SK-N-SH (cell line): ENCODE measurements at regions not wholly inside any gene's neighbourhood (a gene's known extent, or its start where the extent isn't known, plus 50 kb on each side); places are given as distances from the start of the nearest gene placed in this dataset.

Experiments
- CTCF ChIA-PET: fragments of 300-600, 350-600 bp; formaldehyde crosslinking; extraction: SDS; loops from one replicate; lab custom pipeline; 2021; lab: Yijun Ruan, JAX
- POLR2A ChIA-PET: fragments of 350-600 bp; sonication (Branson Sonifier 250); formaldehyde crosslinking; extraction: SDS; loops from one replicate; lab custom pipeline; 2020; ENCODE audit warnings: antibody characterized with exemption, inconsistent platforms; lab: Yijun Ruan, JAX
- DNase-seq: peaks from one replicate; pipeline ENCODE4 v3.0.0; 2012
- H2AFZ ChIP-seq: fragments of 200-600 bp; sonication (generic); 2 replicates; pipeline ENCODE4 v1.8.1; 2016; ENCODE audit warnings: antibody characterized with exemption, mild to moderate bottlenecking, low read depth
- H3F3A ChIP-seq: fragments of 200-600 bp; sonication (generic); replicated peaks from 2 replicates; pipeline ENCODE3; 2016; ENCODE audit warnings: antibody characterized with exemption, mild to moderate bottlenecking; ENCODE audit not compliant: insufficient read depth
- H3K27ac ChIP-seq, 2 experiments: fragments of 200-500 bp in 1 of 2; fragments of 200-600 bp in 1 of 2; sonication (Bioruptor generic) in 1 of 2; sonication (generic), shearing (Covaris generic) in 1 of 2; 2 replicates each; pipeline versions ENCODE4 v1.5.1 to v1.6.1; 2014 to 2016; ENCODE audit warnings: low read depth in 2 of 2, inconsistent platforms in 1 of 2, low read length in 1 of 2, mild to moderate bottlenecking in 1 of 2, mixed read lengths in 1 of 2
- H3K27me3 ChIP-seq: fragments of 200-600 bp; sonication (generic), shearing (Covaris generic); 2 replicates; pipeline ENCODE4 v1.6.1; 2016; ENCODE audit warnings: mixed run types; ENCODE audit not compliant: insufficient read depth
- H3K36me3 ChIP-seq, 2 experiments: fragments of 200-500 bp in 1 of 2; fragments of 200-600 bp in 1 of 2; sonication (Bioruptor generic) in 1 of 2; sonication (generic) in 1 of 2; replicated peaks in 1 of 2; 2 replicates each; pipeline versions ENCODE3 to v1.5.1; 2014 to 2016; ENCODE audit warnings: low read length in 1 of 2, mild to moderate bottlenecking in 1 of 2; ENCODE audit not compliant: insufficient read depth in 2 of 2, control insufficient read depth in 1 of 2
- H3K4me1 ChIP-seq, 2 experiments: fragments of 200-500 bp in 1 of 2; fragments of 200-600 bp in 1 of 2; sonication (Bioruptor generic) in 1 of 2; sonication (generic), shearing (Covaris generic) in 1 of 2; 2 replicates each; pipeline versions ENCODE4 v1.5.1 to v1.6.1; 2014 to 2016; ENCODE audit warnings: low read depth in 1 of 2, low read length in 1 of 2, mixed run types in 1 of 2; ENCODE audit not compliant: insufficient read depth in 2 of 2, control insufficient read depth in 1 of 2
- H3K4me2 ChIP-seq: fragments of 200-600 bp; sonication (generic), shearing (Covaris generic); 2 replicates; pipeline ENCODE4 v1.6.1; 2017; ENCODE audit warnings: mixed run types
- H3K4me3 ChIP-seq, 2 experiments: fragments of 200-500 bp in 1 of 2; fragments of 200-600 bp in 1 of 2; sonication (Bioruptor generic) in 1 of 2; sonication (generic), shearing (Covaris generic) in 1 of 2; 2 replicates each; pipeline versions ENCODE4 v1.5.1 to v1.8.1; 2014 to 2016; ENCODE audit warnings: low read depth in 2 of 2, inconsistent platforms in 1 of 2, low read length in 1 of 2, mild to moderate bottlenecking in 1 of 2, mixed read lengths in 1 of 2, moderate library complexity in 1 of 2
- H3K79me2 ChIP-seq: fragments of 200-600 bp; sonication (generic); 2 replicates; pipeline ENCODE4 v1.8.1; 2017; ENCODE audit warnings: mild to moderate bottlenecking; ENCODE audit not compliant: insufficient read depth
- H3K9ac ChIP-seq: fragments of 200-600 bp; sonication (generic); 2 replicates; pipeline ENCODE4 v1.6.1; 2017; ENCODE audit warnings: mixed run types
- H3K9me2 ChIP-seq: fragments of 200-600 bp; sonication (generic); 2 replicates; pipeline ENCODE4 v1.6.1; 2017; ENCODE audit warnings: mixed run types
- H3K9me3 ChIP-seq: fragments of 200-600 bp; sonication (generic); 2 replicates; pipeline ENCODE4 v1.6.1; 2017; ENCODE audit warnings: mixed run types, mild to moderate bottlenecking, moderate library complexity
- H4K20me1 ChIP-seq: fragments of 200-600 bp; sonication (generic); 2 replicates; pipeline ENCODE4 v1.6.1; 2017; ENCODE audit warnings: mild to moderate bottlenecking, mixed run types; ENCODE audit not compliant: insufficient read depth
- ELF1 ChIP-seq: IDR thresholded peaks from 2 replicates; pipeline ENCODE4 v1.4.0; 2012
- EP300 ChIP-seq, 2 experiments: IDR thresholded peaks; 2 replicates each; pipeline versions ENCODE4 v1.4.0 to v1.6.1; 2012; ENCODE audit warnings: borderline replicate concordance in 1 of 2, low read depth in 1 of 2, low read length in 1 of 2
- FOXJ3 ChIP-seq: sonication (generic); formaldehyde crosslinking; IDR thresholded peaks from 2 replicates; pipeline ENCODE4 v1.5.1; 2020; ENCODE audit warnings: mild to moderate bottlenecking, missing genetic modification reagents
- FOXM1 ChIP-seq: IDR thresholded peaks from 2 replicates; pipeline ENCODE4 v1.4.0; 2012; ENCODE audit warnings: low read depth, mild to moderate bottlenecking
- GATA2 ChIP-seq: sonication (generic); formaldehyde crosslinking; IDR thresholded peaks from 2 replicates; pipeline ENCODE4 v1.5.0; 2020; ENCODE audit warnings: mild to moderate bottlenecking, missing genetic modification reagents
- IRF3 ChIP-seq: fragments of 150-350 bp; IDR thresholded peaks from 2 replicates; pipeline ENCODE4 v1.6.1; 2016; ENCODE audit warnings: mild to moderate bottlenecking, low read depth, low read length
- JUND ChIP-seq: IDR thresholded peaks from 2 replicates; pipeline ENCODE4 v1.4.0; 2012
- MAX ChIP-seq: IDR thresholded peaks from 2 replicates; pipeline ENCODE4 v1.4.0; 2012; ENCODE audit warnings: low read depth
- NRF1 ChIP-seq: IDR thresholded peaks from 2 replicates; pipeline ENCODE4 v1.6.1; 2012; ENCODE audit warnings: low read depth, mild to moderate bottlenecking, low read length
- POLR2AphosphoS5 ChIP-seq: IDR thresholded peaks from 2 replicates; pipeline ENCODE4 v1.6.1; 2012; ENCODE audit warnings: low read depth, low read length
- RAD21 ChIP-seq: IDR thresholded peaks from 2 replicates; pipeline ENCODE4 v1.6.1; 2012; ENCODE audit warnings: mild to moderate bottlenecking, low read length
- RXRA ChIP-seq: IDR thresholded peaks from 2 replicates; pipeline ENCODE4 v1.4.0; 2012; ENCODE audit warnings: low read depth, mild to moderate bottlenecking, borderline replicate concordance
- SMC3 ChIP-seq: IDR thresholded peaks from 2 replicates; pipeline ENCODE4 v1.6.1; 2012; ENCODE audit warnings: low read depth, low read length, improper control_type of control experiment
- TAF1 ChIP-seq: IDR thresholded peaks from 2 replicates; pipeline ENCODE4 v1.6.1; 2012; ENCODE audit warnings: low read depth, mild to moderate bottlenecking, low read length, moderate library complexity, borderline replicate concordance
- TEAD4 ChIP-seq: IDR thresholded peaks from 2 replicates; pipeline ENCODE4 v1.4.0; 2012; ENCODE audit warnings: mild to moderate bottlenecking, borderline replicate concordance; ENCODE audit not compliant: insufficient read depth
- USF2 ChIP-seq: fragments of 150-350 bp; IDR thresholded peaks from 2 replicates; pipeline ENCODE4 v1.6.1; 2017; ENCODE audit warnings: antibody characterized with exemption, low read length, low read depth, borderline replicate concordance
- ZBTB33 ChIP-seq: IDR thresholded peaks from 2 replicates; pipeline ENCODE4 v1.4.0; 2012; ENCODE audit warnings: low read depth, borderline replicate concordance
- WGBS: methylation state at CpG from one replicate; pipeline ENCODE4 v1.1.6; 2017; ENCODE audit warnings: low lambda C conversion rate; 5-methylcytosine and 5-hydroxymethylcytosine counted together
- TF ChIP-seq, protein P1 (sequence below): fragments of 200-600 bp; sonication (generic); IDR thresholded peaks from 2 replicates; pipeline ENCODE4 v1.6.1; 2017; ENCODE audit warnings: antibody characterized with exemption, mild to moderate bottlenecking, moderate library complexity

- H3K4me1 ChIP-seq: peaks cover 0 to 8% of the 10 kb centered on the region in 2 experiments; a peak in 1 of 4 replicates
- no peaks in the 10 kb centered on the region for H3K36me3 ChIP-seq
- no peak overlapping the region for H3K27ac ChIP-seq
- no peaks in the 10 kb centered on the region for H3K79me2 ChIP-seq
- H3F3A ChIP-seq: no peaks in the 10 kb centered on the region
- H3K9ac ChIP-seq: no peak overlapping the region
- H3K4me2 ChIP-seq: no peak overlapping the region
- DNase-seq: no peak
- ChIA-PET CTCF (interaction anchor here (0.7 to 1.2 kb wide), 4 partner anchors 50 to 597 kb away, joined by 3 read pairs; no protein-coding TSS in a partner anchor), POLR2A (no interaction called here)
- no peak overlapping the region for H2AFZ ChIP-seq
- H3K9me2 ChIP-seq: no peaks in the 10 kb centered on the region
- H3K9me3 ChIP-seq: no peaks in the 10 kb centered on the region
- TF ChIP-seq EP300 (IDR thresholded peaks at IDR 0.05; ENCODE audit: borderline replicate concordance in 1 of 2, low read depth in 1 of 2, low read length in 1 of 2): no peak
- no peak for TF ChIP-seq FOXM1
- TF ChIP-seq FOXJ3: no peak
- no peak for TF ChIP-seq SMC3
- no peak for TF ChIP-seq USF2
- TF ChIP-seq TAF1: no peak
- TF ChIP-seq RXRA: no peak
- no peak for TF ChIP-seq GATA2
- TF ChIP-seq JUND: no peak
- TF ChIP-seq, protein P1, sequence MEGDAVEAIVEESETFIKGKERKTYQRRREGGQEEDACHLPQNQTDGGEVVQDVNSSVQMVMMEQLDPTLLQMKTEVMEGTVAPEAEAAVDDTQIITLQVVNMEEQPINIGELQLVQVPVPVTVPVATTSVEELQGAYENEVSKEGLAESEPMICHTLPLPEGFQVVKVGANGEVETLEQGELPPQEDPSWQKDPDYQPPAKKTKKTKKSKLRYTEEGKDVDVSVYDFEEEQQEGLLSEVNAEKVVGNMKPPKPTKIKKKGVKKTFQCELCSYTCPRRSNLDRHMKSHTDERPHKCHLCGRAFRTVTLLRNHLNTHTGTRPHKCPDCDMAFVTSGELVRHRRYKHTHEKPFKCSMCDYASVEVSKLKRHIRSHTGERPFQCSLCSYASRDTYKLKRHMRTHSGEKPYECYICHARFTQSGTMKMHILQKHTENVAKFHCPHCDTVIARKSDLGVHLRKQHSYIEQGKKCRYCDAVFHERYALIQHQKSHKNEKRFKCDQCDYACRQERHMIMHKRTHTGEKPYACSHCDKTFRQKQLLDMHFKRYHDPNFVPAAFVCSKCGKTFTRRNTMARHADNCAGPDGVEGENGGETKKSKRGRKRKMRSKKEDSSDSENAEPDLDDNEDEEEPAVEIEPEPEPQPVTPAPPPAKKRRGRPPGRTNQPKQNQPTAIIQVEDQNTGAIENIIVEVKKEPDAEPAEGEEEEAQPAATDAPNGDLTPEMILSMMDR: no peak
- TF ChIP-seq IRF3: no peak
- no peak for TF ChIP-seq POLR2AphosphoS5
- WGBS: 43% methylated on average over 2 of the region's 2 CpGs
- H3K4me3 ChIP-seq: no peak overlapping the region
- no peaks in the 10 kb centered on the region for H4K20me1 ChIP-seq
- H3K27me3 ChIP-seq: no peaks in the 10 kb centered on the region
These were observed 211.8 kb downstream of the INSC start for GRCh38 chr11:15326520-15326919.

DNA sequence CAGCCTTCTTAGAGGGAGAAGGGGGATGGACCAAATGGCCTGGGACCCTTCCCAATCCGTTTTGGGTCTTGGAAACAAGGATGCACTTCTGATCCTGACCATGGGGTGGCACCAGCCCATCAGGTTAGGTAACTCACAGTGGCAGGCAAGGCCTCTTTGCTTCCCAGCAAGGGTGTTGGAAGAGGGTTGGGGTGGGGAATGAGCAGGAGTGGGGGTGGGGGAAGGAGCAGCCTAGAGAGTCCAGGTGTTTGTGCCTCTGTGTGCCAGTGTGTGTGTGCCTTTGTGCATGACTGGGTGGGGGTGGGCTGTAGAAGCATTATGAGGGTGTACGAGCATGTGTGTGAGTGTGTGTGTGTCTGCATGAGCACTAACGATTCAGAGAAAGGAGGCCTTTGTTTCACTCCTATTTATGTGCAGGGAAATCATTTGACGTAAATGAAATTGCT is 213.1 kb downstream of the INSC start:
- ChIA-PET CTCF (interaction anchor here (0.7 to 2.5 kb wide), 12 partner anchors 9 to 1286 kb away, joined by 3 to 27 read pairs (median 4); no protein-coding TSS in a partner anchor), POLR2A (interaction anchor here (1.1 kb wide), 1 partner anchor 322 kb away, joined by 3 read pairs; no protein-coding TSS in a partner anchor)
- H4K20me1 ChIP-seq: no peaks in the 10 kb centered on the region
- no peaks in the 10 kb centered on the region for H3K9me2 ChIP-seq
- 28% methylated on average over 4 of the region's 4 CpGs for WGBS
- peaks cover 0 to 8% of the 10 kb centered on the region in 2 experiments; a peak in 2 of 4 replicates for H3K4me1 ChIP-seq
- H3K9ac ChIP-seq: no peak overlapping the region
- H3K36me3 ChIP-seq: no peaks in the 10 kb centered on the region
- H3K27me3 ChIP-seq: no peaks in the 10 kb centered on the region
- H3K27ac ChIP-seq: peak overlapping the region in 1 of 2 experiments; percentile 39; a peak in 1 of 4 replicates
- no peaks in the 10 kb centered on the region for H3K9me3 ChIP-seq
- no peaks in the 10 kb centered on the region for H3F3A ChIP-seq
- H3K4me3 ChIP-seq: no peak overlapping the region; a peak in 1 of 4 replicates
- no peaks in the 10 kb centered on the region for H3K79me2 ChIP-seq
- no peak overlapping the region for H2AFZ ChIP-seq
- DNase-seq: peak; percentile 68
- no peak overlapping the region for H3K4me2 ChIP-seq
- TF ChIP-seq IRF3 (no peak), RAD21 (peak; percentile 92), FOXM1 (no peak), MAX (no peak), ELF1 (no peak), EP300 (IDR thresholded peaks at IDR 0.05; ENCODE audit: borderline replicate concordance in 1 of 2, low read depth in 1 of 2, low read length in 1 of 2) (no peak; a peak in 1 of 4 replicates), ZBTB33 (no peak), NRF1 (no peak), POLR2AphosphoS5 (no peak), TEAD4 (no peak)
